SK-N-SH treated with all-trans-retinoic acid at 6 μM for 48 hours (cell line): ENCODE measurements at regions not wholly inside any gene's neighbourhood (a gene's known extent, or its start where the extent isn't known, plus 50 kb on each side); places are given as distances from the start of the nearest gene placed in this dataset.

Source experiments
- ATAC-seq: fragments of 200-7000 bp; cut with Tn5 transposase; 3 replicates; pipeline ENCODE4 v1.9.1; 2020; ENCODE audit warnings: mild to moderate bottlenecking, moderate library complexity
- ARNTL ChIP-seq: fragments of 450-650 bp; formaldehyde crosslinking; IDR thresholded peaks from 2 replicates; pipeline ENCODE4 v1.5.0; 2020; ENCODE audit warnings: low read depth, mild to moderate bottlenecking, moderate library complexity, borderline replicate concordance
- BACH2 ChIP-seq: fragments of 250-450 bp; sonication (Bioruptor Pico); IDR thresholded peaks from 2 replicates; pipeline ENCODE4 v1.9.0; 2021; ENCODE audit warnings: mild to moderate bottlenecking, borderline replicate concordance
- CSDC2 ChIP-seq: fragments of 250-450 bp; sonication (Bioruptor Pico); IDR thresholded peaks from 2 replicates; pipeline ENCODE4 v1.5.0; 2020; ENCODE audit warnings: mild to moderate bottlenecking, moderate library complexity
- ESRRG ChIP-seq: fragments of 250-450 bp; sonication (Bioruptor Pico); IDR thresholded peaks from 2 replicates; pipeline ENCODE4 v1.6.1; 2021; ENCODE audit warnings: mild to moderate bottlenecking
- GLIS3 ChIP-seq: fragments of 250-450 bp; sonication (Bioruptor Pico); IDR thresholded peaks from 2 replicates; pipeline ENCODE4 v1.5.0; 2020; ENCODE audit warnings: mild to moderate bottlenecking, moderate library complexity
- ISL1 ChIP-seq: fragments of 250-450 bp; sonication (Bioruptor Pico); IDR thresholded peaks from 2 replicates; pipeline ENCODE4 v2.1.2; 2022; ENCODE audit warnings: mild to moderate bottlenecking, moderate library complexity
- OSR1 ChIP-seq: fragments of 250-450 bp; sonication (Bioruptor Pico); IDR thresholded peaks from 2 replicates; pipeline ENCODE4 v1.8.0; 2022; ENCODE audit warnings: moderate library complexity, mild to moderate bottlenecking, inconsistent platforms
- RARB ChIP-seq: fragments of 250-450 bp; sonication (Bioruptor Pico); IDR thresholded peaks from 2 replicates; pipeline ENCODE4 v1.8.0; 2021; ENCODE audit warnings: mild to moderate bottlenecking, moderate library complexity
- SNAI2 ChIP-seq: fragments of 250-450 bp; sonication (Bioruptor Pico); IDR thresholded peaks from 2 replicates; pipeline ENCODE4 v1.5.0; 2020; ENCODE audit warnings: mild to moderate bottlenecking, moderate library complexity
- TCF4 ChIP-seq: fragments of 250-450 bp; sonication (Bioruptor Pico); IDR thresholded peaks from 2 replicates; pipeline ENCODE4 v1.8.0; 2021; ENCODE audit warnings: mild to moderate bottlenecking, moderate library complexity, borderline replicate concordance
- ZC3H10 ChIP-seq: fragments of 250-450 bp; sonication (Bioruptor Pico); IDR thresholded peaks from 2 replicates; pipeline ENCODE4 v1.5.1; 2021; ENCODE audit warnings: mild to moderate bottlenecking, moderate library complexity
- ZFP3 ChIP-seq: fragments of 250-450 bp; sonication (Bioruptor Pico); IDR thresholded peaks from 2 replicates; pipeline ENCODE4 v1.5.0; 2020; ENCODE audit warnings: mild to moderate bottlenecking, moderate library complexity
- ZNF70 ChIP-seq: fragments of 450-650 bp; formaldehyde crosslinking; IDR thresholded peaks from 2 replicates; pipeline ENCODE4 v1.5.0; 2020; ENCODE audit warnings: mild to moderate bottlenecking, moderate library complexity
- ZNF8 ChIP-seq: fragments of 450-650 bp; formaldehyde crosslinking; IDR thresholded peaks from 2 replicates; pipeline ENCODE4 v1.5.0; 2020; ENCODE audit warnings: mild to moderate bottlenecking, moderate library complexity
- TF ChIP-seq, protein P1 (sequence below): fragments of 250-450 bp; sonication (Bioruptor Pico); IDR thresholded peaks from 2 replicates; pipeline ENCODE4 v1.5.1; 2020; ENCODE audit warnings: low read depth, mild to moderate bottlenecking, moderate library complexity
- TF ChIP-seq, protein P2 (sequence below): fragments of 250-450 bp; sonication (Bioruptor Pico); IDR thresholded peaks from 2 replicates; pipeline ENCODE4 v1.8.0; 2020; ENCODE audit warnings: mild to moderate bottlenecking, moderate library complexity, borderline replicate concordance
- TF ChIP-seq, protein P3 (sequence below): fragments of 250-450 bp; sonication (Bioruptor Pico); IDR thresholded peaks from 2 replicates; pipeline ENCODE4 v1.5.1; 2021; ENCODE audit warnings: mild to moderate bottlenecking, moderate library complexity
- TF ChIP-seq, protein P4 (sequence below): fragments of 250-450 bp; sonication (Bioruptor Pico); IDR thresholded peaks from 2 replicates; pipeline ENCODE4 v1.8.0; 2021; ENCODE audit warnings: low read depth, mild to moderate bottlenecking, moderate library complexity, borderline replicate concordance
- TF ChIP-seq, protein P5 (sequence below): fragments of 250-450 bp; sonication (Bioruptor Pico); IDR thresholded peaks from 2 replicates; pipeline ENCODE4 v1.5.0; 2020; ENCODE audit warnings: mild to moderate bottlenecking, moderate library complexity

DNA sequence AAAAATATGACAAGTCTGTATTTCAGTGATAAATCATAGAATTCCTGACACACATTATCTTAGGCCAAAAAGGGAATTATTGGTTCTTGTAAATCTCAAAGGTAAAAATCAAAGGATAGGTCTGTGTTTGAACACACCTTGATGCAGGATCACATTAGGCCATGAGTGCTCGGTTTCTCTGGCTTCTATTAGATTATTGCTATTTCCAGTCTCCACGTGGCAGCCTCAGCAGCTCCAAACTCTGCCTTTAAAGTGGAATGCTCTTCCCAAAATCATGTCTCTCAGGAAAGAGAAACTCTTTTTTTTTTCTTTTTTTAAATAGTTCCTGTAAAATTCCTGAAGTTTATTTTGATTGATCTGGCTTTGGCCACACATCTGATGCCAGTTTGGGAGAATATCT, 105.6 kb upstream of the FRMD6 start:
- TF ChIP-seq ISL1 (CRISPR knock-in tag) (no peak), ZC3H10 (CRISPR knock-in tag) (no peak), ZNF8 (CRISPR knock-in tag) (no peak), ZFP3 (no peak), GLIS3 (CRISPR knock-in tag) (no peak), OSR1 (CRISPR knock-in tag) (no peak), TCF4 (no peak), BACH2 (CRISPR knock-in tag) (no peak)
- TF ChIP-seq, protein P1, sequence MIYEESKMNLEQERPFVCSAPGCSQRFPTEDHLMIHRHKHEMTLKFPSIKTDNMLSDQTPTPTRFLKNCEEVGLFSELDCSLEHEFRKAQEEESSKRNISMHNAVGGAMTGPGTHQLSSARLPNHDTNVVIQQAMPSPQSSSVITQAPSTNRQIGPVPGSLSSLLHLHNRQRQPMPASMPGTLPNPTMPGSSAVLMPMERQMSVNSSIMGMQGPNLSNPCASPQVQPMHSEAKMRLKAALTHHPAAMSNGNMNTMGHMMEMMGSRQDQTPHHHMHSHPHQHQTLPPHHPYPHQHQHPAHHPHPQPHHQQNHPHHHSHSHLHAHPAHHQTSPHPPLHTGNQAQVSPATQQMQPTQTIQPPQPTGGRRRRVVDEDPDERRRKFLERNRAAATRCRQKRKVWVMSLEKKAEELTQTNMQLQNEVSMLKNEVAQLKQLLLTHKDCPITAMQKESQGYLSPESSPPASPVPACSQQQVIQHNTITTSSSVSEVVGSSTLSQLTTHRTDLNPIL (CRISPR knock-in tag) = no peak
- TF ChIP-seq, protein P2, sequence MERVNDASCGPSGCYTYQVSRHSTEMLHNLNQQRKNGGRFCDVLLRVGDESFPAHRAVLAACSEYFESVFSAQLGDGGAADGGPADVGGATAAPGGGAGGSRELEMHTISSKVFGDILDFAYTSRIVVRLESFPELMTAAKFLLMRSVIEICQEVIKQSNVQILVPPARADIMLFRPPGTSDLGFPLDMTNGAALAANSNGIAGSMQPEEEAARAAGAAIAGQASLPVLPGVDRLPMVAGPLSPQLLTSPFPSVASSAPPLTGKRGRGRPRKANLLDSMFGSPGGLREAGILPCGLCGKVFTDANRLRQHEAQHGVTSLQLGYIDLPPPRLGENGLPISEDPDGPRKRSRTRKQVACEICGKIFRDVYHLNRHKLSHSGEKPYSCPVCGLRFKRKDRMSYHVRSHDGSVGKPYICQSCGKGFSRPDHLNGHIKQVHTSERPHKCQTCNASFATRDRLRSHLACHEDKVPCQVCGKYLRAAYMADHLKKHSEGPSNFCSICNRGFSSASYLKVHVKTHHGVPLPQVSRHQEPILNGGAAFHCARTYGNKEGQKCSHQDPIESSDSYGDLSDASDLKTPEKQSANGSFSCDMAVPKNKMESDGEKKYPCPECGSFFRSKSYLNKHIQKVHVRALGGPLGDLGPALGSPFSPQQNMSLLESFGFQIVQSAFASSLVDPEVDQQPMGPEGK (CRISPR knock-in tag) = no peak
- TF ChIP-seq, protein P3, sequence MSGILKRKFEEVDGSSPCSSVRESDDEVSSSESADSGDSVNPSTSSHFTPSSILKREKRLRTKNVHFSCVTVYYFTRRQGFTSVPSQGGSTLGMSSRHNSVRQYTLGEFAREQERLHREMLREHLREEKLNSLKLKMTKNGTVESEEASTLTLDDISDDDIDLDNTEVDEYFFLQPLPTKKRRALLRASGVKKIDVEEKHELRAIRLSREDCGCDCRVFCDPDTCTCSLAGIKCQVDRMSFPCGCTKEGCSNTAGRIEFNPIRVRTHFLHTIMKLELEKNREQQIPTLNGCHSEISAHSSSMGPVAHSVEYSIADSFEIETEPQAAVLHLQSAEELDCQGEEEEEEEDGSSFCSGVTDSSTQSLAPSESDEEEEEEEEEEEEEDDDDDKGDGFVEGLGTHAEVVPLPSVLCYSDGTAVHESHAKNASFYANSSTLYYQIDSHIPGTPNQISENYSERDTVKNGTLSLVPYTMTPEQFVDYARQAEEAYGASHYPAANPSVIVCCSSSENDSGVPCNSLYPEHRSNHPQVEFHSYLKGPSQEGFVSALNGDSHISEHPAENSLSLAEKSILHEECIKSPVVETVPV (CRISPR knock-in tag) = no peak
- TF ChIP-seq, protein P4, sequence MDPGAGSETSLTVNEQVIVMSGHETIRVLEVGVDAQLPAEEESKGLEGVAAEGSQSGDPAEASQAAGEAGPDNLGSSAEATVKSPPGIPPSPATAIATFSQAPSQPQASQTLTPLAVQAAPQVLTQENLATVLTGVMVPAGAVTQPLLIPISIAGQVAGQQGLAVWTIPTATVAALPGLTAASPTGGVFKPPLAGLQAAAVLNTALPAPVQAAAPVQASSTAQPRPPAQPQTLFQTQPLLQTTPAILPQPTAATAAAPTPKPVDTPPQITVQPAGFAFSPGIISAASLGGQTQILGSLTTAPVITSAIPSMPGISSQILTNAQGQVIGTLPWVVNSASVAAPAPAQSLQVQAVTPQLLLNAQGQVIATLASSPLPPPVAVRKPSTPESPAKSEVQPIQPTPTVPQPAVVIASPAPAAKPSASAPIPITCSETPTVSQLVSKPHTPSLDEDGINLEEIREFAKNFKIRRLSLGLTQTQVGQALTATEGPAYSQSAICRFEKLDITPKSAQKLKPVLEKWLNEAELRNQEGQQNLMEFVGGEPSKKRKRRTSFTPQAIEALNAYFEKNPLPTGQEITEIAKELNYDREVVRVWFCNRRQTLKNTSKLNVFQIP (CRISPR knock-in tag) = no peak

DNA sequence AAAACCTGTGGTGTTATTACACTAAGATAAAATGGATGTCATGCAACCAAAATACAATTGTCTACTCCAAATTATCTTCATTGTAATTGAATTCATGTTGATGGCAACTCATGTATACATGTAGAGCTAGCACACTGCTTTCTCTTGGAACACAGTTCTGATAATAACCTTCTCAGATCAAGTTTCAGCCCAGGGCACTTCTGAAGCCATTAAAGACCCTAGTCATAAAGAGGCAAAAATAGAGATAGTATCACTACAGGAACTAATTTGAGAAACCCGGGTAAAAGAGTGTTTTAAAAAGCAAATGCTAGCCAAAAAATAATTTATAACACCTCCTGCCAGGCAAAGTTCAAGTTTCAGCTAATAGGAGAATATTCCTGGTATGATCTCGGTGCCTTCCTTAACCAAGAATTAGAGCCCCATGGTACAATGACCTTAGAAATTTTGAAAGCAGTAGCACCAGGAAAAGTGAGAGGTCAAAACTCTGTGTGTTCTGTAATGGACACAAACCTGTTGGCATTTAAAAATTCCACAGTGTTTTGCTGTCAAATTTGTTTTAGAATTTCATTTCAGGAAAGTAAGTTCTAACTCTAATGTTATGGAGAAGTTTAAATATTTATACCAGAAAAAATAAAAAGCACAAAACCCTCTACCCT, 105.0 kb upstream of the FRMD6 start:
- TF ChIP-seq, protein P1 (CRISPR knock-in tag) = no peak
- TF ChIP-seq CSDC2 (CRISPR knock-in tag) = 0 out of 2 replicates have a peak, but pooled peaks have one; percentile 33
- ATAC-seq = peak; percentile 36

More for the DNA sequence above, 105.6 kb upstream of the FRMD6 start:
- ATAC-seq = no peak

DNA sequence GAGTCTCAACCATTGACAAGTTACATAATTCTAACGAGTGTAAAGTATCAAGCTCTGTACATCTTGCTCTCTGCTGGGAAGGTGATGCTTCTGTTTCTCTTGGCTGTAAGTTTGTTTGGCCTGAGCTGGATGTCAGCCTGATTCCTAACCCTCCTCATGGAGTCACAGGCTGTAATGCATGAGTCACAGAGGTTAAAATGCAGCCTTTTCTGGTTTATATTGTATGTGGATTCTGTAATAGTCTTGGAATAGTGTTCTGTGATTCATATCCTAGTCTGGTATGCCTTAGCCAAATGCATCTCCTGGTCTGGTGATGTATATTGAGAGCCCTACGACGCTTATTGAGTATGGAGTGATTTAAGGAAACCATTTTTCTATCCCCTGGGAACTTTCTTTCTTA, 104.5 kb upstream of the FRMD6 start:
- ATAC-seq = peak; percentile 93
- TF ChIP-seq ZC3H10 (CRISPR knock-in tag) (peak; percentile 86), ESRRG (no peak), OSR1 (CRISPR knock-in tag) (no peak), RARB (CRISPR knock-in tag) (peak; percentile 81; the same call in 1 of the 2 replicates), ZNF70 (CRISPR knock-in tag) (no peak), CSDC2 (CRISPR knock-in tag) (no peak), ZFP3 (no peak), SNAI2 (peak; percentile 73), TCF4 (no peak), ARNTL (CRISPR knock-in tag) (no peak)
- TF ChIP-seq, protein P2 (CRISPR knock-in tag) = 0 out of 2 replicates have a peak, but pooled peaks have one; percentile 32
- TF ChIP-seq, protein P5, sequence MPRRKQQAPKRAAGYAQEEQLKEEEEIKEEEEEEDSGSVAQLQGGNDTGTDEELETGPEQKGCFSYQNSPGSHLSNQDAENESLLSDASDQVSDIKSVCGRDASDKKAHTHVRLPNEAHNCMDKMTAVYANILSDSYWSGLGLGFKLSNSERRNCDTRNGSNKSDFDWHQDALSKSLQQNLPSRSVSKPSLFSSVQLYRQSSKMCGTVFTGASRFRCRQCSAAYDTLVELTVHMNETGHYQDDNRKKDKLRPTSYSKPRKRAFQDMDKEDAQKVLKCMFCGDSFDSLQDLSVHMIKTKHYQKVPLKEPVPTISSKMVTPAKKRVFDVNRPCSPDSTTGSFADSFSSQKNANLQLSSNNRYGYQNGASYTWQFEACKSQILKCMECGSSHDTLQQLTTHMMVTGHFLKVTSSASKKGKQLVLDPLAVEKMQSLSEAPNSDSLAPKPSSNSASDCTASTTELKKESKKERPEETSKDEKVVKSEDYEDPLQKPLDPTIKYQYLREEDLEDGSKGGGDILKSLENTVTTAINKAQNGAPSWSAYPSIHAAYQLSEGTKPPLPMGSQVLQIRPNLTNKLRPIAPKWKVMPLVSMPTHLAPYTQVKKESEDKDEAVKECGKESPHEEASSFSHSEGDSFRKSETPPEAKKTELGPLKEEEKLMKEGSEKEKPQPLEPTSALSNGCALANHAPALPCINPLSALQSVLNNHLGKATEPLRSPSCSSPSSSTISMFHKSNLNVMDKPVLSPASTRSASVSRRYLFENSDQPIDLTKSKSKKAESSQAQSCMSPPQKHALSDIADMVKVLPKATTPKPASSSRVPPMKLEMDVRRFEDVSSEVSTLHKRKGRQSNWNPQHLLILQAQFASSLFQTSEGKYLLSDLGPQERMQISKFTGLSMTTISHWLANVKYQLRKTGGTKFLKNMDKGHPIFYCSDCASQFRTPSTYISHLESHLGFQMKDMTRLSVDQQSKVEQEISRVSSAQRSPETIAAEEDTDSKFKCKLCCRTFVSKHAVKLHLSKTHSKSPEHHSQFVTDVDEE = no peak
- TF ChIP-seq, protein P4 (CRISPR knock-in tag) = no peak
- TF ChIP-seq, protein P3 (CRISPR knock-in tag) = no peak
